GM23338 (cell line): ENCODE measurements at regions not wholly inside any gene's neighbourhood (a gene's known extent, or its start where the extent isn't known, plus 50 kb on each side); places are given as distances from the start of the nearest gene placed in this dataset.

Experiments used
- EZH2 ChIP-seq: fragments of 200-600 bp; sonication (generic); IDR thresholded peaks from one replicate; pipeline ENCODE4 v1.8.0; 2017; ENCODE audit warnings: antibody characterized with exemption, mild to moderate bottlenecking, low read depth; ENCODE audit not compliant: unreplicated experiment
- POLR2AphosphoS5 ChIP-seq: IDR thresholded peaks from 2 replicates; pipeline ENCODE4 v1.6.1; 2016; ENCODE audit warnings: antibody characterized with exemption, low read depth
- TF ChIP-seq, protein P1 (sequence below), 2 experiments: fragments of 200-600 bp in 1 of 2; sonication (generic) in 1 of 2; conservative IDR thresholded peaks; 2 replicates each; pipeline versions ENCODE4 v1.5.1 to v1.6.1; 2016 to 2017; ENCODE audit warnings: antibody characterized with exemption in 2 of 2, low read depth in 2 of 2, mild to moderate bottlenecking in 2 of 2, moderate library complexity in 1 of 2

DNA sequence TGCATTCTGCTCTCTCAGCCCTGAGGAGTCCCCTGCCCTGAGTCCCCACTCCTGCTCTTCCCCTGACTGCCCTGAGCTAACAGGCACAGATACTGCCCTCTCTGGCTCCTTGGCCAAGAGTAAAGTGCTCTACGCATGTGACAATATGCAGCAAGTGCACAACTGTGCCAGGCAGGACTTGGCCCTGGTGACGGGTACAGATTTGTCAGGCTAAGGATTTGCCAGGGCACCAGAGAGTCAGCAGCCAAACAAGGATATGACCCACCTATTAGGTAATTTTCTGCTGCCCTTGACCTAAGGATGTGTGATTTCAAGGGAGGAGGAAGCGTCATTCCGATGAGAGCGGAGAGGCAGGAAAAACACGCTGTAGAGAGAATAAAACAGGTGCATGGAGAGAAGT lies 339.0 kb downstream of the PTPRU start:
- TF ChIP-seq, protein P1, sequence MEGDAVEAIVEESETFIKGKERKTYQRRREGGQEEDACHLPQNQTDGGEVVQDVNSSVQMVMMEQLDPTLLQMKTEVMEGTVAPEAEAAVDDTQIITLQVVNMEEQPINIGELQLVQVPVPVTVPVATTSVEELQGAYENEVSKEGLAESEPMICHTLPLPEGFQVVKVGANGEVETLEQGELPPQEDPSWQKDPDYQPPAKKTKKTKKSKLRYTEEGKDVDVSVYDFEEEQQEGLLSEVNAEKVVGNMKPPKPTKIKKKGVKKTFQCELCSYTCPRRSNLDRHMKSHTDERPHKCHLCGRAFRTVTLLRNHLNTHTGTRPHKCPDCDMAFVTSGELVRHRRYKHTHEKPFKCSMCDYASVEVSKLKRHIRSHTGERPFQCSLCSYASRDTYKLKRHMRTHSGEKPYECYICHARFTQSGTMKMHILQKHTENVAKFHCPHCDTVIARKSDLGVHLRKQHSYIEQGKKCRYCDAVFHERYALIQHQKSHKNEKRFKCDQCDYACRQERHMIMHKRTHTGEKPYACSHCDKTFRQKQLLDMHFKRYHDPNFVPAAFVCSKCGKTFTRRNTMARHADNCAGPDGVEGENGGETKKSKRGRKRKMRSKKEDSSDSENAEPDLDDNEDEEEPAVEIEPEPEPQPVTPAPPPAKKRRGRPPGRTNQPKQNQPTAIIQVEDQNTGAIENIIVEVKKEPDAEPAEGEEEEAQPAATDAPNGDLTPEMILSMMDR (conservative IDR thresholded peaks at IDR 0.05; ENCODE audit: low read depth in 2 of 2): no peak
- TF ChIP-seq EZH2 (no peak), POLR2AphosphoS5 (no peak)
